ENCODE measurements at regions not wholly inside any gene's neighbourhood (a gene's known extent, or its start where the extent isn't known, plus 50 kb on each side); places are given as distances from the start of the nearest gene placed in this dataset.

DNA sequence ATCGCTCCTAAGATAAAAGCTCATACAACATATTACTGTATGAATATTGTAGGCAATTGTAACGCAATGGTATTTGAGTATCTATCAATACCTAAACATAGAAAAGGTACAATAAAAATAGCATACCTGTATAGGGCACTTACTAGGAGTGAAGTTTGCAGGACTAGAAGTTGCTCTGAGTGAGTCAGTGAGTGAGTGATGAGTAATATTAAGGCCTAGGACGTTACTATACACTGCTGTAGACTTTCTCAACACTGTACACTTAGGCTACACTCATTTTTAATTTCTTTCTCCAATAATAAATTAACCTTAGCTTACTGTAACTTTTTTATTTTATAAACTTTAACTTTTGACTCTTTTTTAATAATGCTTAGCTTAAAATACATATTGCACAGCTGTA, 546.9 kb downstream of the HACE1 start:
- intact Hi-C loops (cut with micrococcal nuclease): no loop called here
- H3K4me3 Mint-ChIP-seq: no peak overlapping the region
- H3K27ac Mint-ChIP-seq: no peak overlapping the region
- H3K4me1 Mint-ChIP-seq (ENCODE audit: low read depth): no peaks in the 10 kb centered on the region
- ChIA-PET POLR2A (no interaction called here), CTCF (no interaction called here)
- H3K9me3 Mint-ChIP-seq: no peaks in the 10 kb centered on the region
- H3K36me3 Mint-ChIP-seq: no peaks in the 10 kb centered on the region
- no peaks in the 10 kb centered on the region for H3K27me3 Mint-ChIP-seq
- no peak for DNase-seq

DNA sequence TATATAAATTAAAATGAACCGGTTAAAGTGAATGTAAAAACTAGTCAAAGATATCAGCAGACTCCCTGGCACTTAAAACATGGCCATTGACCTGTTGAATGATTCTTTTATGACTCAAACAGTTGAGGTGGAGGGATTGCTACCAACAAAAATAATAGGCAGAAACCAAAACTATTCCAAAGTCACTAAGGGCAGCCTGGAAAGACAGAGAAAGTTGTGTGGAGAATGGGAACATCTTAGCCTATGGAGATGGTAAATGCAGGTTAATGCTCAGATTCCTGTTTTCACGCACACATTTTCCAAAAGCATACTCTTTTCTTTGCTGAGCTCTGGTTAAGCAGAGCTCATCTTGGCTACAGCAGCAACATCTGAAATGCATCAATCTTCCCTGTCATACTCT, 553.5 kb downstream of the HACE1 start:
- Mint-ChIP-seq H3K27me3 (no peaks in the 10 kb centered on the region), H3K4me1 (ENCODE audit: low read depth) (no peaks in the 10 kb centered on the region), H3K4me3 (no peak overlapping the region), H3K27ac (no peak overlapping the region), H3K36me3 (no peaks in the 10 kb centered on the region), H3K9me3 (no peaks in the 10 kb centered on the region)
- ChIA-PET CTCF (no interaction called here), POLR2A (no interaction called here)
- no peak for DNase-seq
- intact Hi-C loops (cut with micrococcal nuclease): no loop called here

DNA sequence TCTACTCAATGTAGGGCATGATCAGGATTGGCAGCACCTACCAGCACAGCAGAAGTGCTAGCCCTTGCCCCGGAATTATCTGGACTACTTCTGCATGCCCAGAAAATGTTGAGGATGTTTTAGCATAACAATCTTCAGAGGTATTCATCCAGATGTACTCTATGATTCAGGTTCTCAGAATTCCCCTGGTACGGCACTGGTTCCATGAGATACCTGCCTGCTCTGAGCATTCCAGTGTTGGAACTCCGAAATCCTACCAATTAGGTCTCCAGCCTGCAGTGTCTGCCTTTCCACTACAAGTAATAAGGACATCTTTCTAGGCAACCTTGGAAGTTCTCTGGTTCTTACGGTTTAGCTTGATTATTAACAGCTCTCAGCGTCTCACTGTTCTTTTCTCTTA, 554.5 kb downstream of the HACE1 start:
- H3K27me3 Mint-ChIP-seq: no peaks in the 10 kb centered on the region
- H3K4me3 Mint-ChIP-seq: no peak overlapping the region
- POLR2A ChIA-PET: no interaction called here
- no peaks in the 10 kb centered on the region for H3K4me1 Mint-ChIP-seq (ENCODE audit: low read depth)
- H3K27ac Mint-ChIP-seq: no peak overlapping the region
- H3K36me3 Mint-ChIP-seq: no peaks in the 10 kb centered on the region
- CTCF ChIA-PET: no interaction called here
- DNase-seq: no peak
- intact Hi-C loops (cut with micrococcal nuclease): no loop called here
- no peaks in the 10 kb centered on the region for H3K9me3 Mint-ChIP-seq

DNA sequence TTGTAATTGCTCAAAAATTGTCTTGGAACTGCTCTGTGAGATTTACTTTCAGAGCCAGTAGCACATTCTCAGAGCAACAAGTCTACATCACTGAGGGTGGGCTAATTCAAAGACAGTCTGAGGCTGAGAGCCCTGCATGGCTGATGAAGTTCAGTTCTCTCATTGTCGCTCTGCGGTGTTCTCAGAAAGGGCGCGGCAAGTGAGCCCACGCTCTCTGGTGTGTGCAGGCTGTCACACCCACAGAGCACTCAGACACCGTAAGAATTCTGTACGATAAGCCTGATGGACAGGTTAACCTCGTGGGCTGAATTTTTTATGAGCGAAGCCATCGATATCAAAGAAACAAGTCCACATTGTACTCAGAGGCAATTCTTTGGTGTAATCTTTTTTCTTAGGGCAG, 557.8 kb downstream of the HACE1 start:
- ChIA-PET POLR2A (no interaction called here), CTCF (no interaction called here)
- Mint-ChIP-seq H3K36me3 (no peaks in the 10 kb centered on the region), H3K4me1 (ENCODE audit: low read depth) (no peaks in the 10 kb centered on the region), H3K27ac (no peak overlapping the region), H3K27me3 (no peaks in the 10 kb centered on the region), H3K4me3 (no peak overlapping the region), H3K9me3 (no peaks in the 10 kb centered on the region)
- intact Hi-C loops (cut with micrococcal nuclease): no loop called here
- DNase-seq: no peak

DNA sequence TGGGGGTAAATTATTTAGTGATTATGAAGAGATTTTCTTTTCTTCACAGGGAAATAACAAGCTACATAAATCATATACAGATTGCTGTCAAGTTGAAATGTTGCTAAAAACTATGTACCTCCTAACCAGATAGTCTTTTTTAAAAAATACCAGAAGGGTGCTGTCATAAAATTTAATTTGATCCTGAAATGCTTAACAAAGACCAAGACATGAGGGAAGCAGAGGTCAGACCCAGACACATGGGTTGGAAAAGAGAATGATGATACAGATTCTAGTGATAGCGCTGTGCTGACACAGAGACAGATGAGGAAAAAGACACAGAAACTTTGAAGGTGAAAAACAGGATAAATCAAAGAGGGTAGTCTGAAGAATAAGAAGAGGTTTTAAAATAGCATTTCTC, 573.1 kb downstream of the HACE1 start:
- no peaks in the 10 kb centered on the region for H3K9me3 Mint-ChIP-seq
- DNase-seq: no peak
- H3K36me3 Mint-ChIP-seq: no peaks in the 10 kb centered on the region
- ChIA-PET POLR2A (no interaction called here), CTCF (no interaction called here)
- H3K27ac Mint-ChIP-seq: no peak overlapping the region
- H3K4me3 Mint-ChIP-seq: no peak overlapping the region
- no peaks in the 10 kb centered on the region for H3K27me3 Mint-ChIP-seq
- H3K4me1 Mint-ChIP-seq (ENCODE audit: low read depth): no peaks in the 10 kb centered on the region
- intact Hi-C loops (cut with micrococcal nuclease): no loop called here

DNA sequence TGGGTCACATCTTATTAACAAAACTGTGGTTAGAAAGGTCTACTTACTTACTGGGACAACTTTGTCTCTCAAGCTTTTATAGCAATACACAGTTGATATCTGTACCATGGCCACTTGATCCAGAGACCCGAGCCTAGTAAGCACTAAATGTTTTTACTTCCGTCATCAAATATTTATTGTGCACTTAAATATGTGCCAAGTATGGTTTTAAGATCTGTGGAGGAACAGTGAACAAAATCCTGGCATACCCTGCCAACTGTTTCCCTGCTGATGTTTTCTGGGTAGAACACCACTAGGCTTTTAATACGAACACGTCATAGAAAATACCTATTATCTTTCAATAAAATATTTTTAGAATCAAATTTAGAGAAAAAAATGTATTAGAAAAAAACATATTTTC, 574.8 kb downstream of the HACE1 start:
- no peaks in the 10 kb centered on the region for H3K9me3 Mint-ChIP-seq
- no peaks in the 10 kb centered on the region for H3K36me3 Mint-ChIP-seq
- intact Hi-C loops (cut with micrococcal nuclease): no loop called here
- DNase-seq: no peak
- no peak overlapping the region for H3K4me3 Mint-ChIP-seq
- POLR2A ChIA-PET: no interaction called here
- CTCF ChIA-PET: no interaction called here
- no peaks in the 10 kb centered on the region for H3K4me1 Mint-ChIP-seq (ENCODE audit: low read depth)
- H3K27me3 Mint-ChIP-seq: no peaks in the 10 kb centered on the region
- no peak overlapping the region for H3K27ac Mint-ChIP-seq

DNA sequence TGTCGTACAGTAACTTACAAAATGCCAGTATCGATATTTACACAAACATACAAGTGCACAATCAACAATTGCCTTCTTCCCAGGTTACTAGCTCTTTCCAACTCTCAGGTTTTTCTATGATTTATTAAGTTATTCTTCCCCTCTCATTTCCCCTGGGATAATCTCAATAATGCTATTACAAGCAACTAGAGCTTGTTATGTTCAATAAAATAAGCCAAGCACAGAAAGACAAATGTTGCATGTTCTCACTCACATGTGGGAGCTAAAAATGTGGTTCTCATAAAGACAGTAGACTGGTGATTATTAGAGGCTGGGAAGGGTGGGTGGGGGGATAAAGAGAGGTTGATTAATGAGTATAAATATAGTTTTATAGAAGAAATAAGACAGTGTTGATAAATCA, 577.1 kb downstream of the HACE1 start:
- no peaks in the 10 kb centered on the region for H3K27me3 Mint-ChIP-seq
- no peaks in the 10 kb centered on the region for H3K36me3 Mint-ChIP-seq
- ChIA-PET POLR2A (no interaction called here), CTCF (interaction anchor here (0.6 kb wide), 1 partner anchor 242 kb away, joined by 3 read pairs; no protein-coding TSS in a partner anchor)
- H3K27ac Mint-ChIP-seq: no peak overlapping the region
- no peaks in the 10 kb centered on the region for H3K9me3 Mint-ChIP-seq
- H3K4me1 Mint-ChIP-seq (ENCODE audit: low read depth): no peaks in the 10 kb centered on the region
- intact Hi-C loops (cut with micrococcal nuclease): no loop called here
- no peak for DNase-seq
- no peak overlapping the region for H3K4me3 Mint-ChIP-seq

DNA sequence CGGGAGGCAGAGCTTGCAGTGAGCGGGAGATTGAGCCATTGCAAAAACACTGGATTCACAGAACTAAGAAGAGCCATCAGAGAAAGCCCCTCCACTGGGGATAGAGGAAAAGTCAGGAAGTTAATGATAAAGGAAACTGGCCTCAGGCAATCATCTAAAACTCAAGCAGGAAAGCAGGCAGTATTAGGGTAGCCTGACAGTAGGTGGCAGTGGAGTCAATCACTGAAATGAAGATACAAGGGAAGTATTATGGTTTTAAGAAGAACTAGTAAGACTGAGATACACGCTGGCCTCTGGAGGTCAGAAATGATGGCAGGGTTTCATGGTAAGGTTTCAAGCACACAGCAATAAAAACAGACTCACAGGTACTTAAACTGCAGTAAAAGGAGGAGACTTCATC, 578.3 kb downstream of the HACE1 start:
- peaks cover 2% of the 10 kb centered on the region for H3K9me3 Mint-ChIP-seq
- no peak overlapping the region for H3K4me3 Mint-ChIP-seq
- POLR2A ChIA-PET: no interaction called here
- no peaks in the 10 kb centered on the region for H3K36me3 Mint-ChIP-seq
- H3K27ac Mint-ChIP-seq: no peak overlapping the region
- intact Hi-C loops (cut with micrococcal nuclease): no loop called here
- CTCF ChIA-PET: no interaction called here
- no peaks in the 10 kb centered on the region for H3K27me3 Mint-ChIP-seq
- no peaks in the 10 kb centered on the region for H3K4me1 Mint-ChIP-seq (ENCODE audit: low read depth)
- no peak for DNase-seq

DNA sequence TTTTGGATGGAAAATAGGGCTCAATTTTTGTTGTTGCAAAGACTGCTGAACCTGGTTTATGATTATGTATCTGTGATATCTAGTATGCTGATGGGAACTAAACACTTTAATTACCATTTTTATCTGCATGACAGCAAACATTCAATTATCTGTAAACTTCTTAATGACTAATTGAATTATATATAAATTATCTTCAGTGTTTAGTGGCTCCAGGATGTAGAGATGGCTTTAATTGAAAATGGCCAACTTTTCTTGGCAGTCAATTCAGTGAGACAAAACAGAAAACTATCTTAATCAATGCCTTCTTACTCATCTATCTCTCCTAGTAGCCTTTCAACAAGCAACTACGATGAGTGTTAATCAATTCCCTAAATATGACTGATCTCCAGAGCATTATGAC, 591.3 kb downstream of the HACE1 start:
- Mint-ChIP-seq H3K27ac (no peak overlapping the region), H3K9me3 (no peaks in the 10 kb centered on the region), H3K27me3 (no peaks in the 10 kb centered on the region), H3K4me1 (ENCODE audit: low read depth) (no peaks in the 10 kb centered on the region), H3K36me3 (no peaks in the 10 kb centered on the region), H3K4me3 (no peak overlapping the region)
- intact Hi-C loops (cut with micrococcal nuclease): no loop called here
- ChIA-PET POLR2A (no interaction called here), CTCF (no interaction called here)
- no peak for DNase-seq

DNA sequence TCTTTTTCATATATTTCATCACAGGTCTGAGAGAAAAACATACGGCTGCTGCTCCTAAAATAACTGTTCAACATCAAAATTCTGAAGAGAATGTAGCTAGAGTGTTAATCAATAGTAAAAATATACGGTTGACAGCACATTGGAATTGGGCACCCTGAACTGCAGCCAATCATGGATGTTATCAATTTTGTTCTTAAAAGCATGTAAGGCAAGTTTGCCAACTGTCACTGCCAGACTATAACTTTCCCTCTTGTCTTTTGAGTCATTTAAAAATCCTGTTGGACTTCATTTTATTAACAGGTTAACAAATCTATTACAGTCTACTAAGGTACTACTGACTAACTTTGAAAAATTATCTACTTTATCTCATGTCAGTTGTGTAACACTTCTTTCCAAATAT, 592.8 kb downstream of the HACE1 start:
- Mint-ChIP-seq H3K27ac (no peak overlapping the region), H3K4me3 (no peak overlapping the region), H3K27me3 (no peaks in the 10 kb centered on the region), H3K9me3 (no peaks in the 10 kb centered on the region), H3K4me1 (ENCODE audit: low read depth) (no peaks in the 10 kb centered on the region), H3K36me3 (no peaks in the 10 kb centered on the region)
- POLR2A ChIA-PET: no interaction called here
- intact Hi-C loops (cut with micrococcal nuclease): no loop called here
- CTCF ChIA-PET: no interaction called here
- DNase-seq: no peak

DNA sequence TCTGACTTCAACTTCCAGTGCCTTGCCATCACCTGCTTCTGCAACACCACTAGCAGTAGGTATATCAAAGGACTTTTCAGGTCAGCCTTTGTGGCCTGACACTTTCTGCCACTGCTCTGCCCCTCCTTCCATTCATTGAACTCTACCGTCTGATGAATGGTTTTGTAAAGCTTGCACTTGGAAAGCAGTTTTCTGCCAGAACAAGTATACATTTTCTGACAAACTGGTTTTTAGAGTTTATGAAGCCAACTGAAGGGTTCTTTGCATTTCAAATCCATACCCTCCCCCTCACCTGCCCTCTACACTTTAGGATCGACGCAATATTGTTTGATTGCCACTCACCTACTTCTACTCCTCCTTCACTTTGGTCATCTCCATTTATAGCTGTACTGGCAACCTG, 603.1 kb downstream of the HACE1 start:
- ChIA-PET CTCF (no interaction called here), POLR2A (no interaction called here)
- DNase-seq: no peak
- H3K27me3 Mint-ChIP-seq: no peaks in the 10 kb centered on the region
- H3K4me1 Mint-ChIP-seq (ENCODE audit: low read depth): no peaks in the 10 kb centered on the region
- no peaks in the 10 kb centered on the region for H3K36me3 Mint-ChIP-seq
- H3K9me3 Mint-ChIP-seq: no peaks in the 10 kb centered on the region
- no peak overlapping the region for H3K27ac Mint-ChIP-seq
- intact Hi-C loops (cut with micrococcal nuclease): no loop called here
- H3K4me3 Mint-ChIP-seq: no peak overlapping the region

DNA sequence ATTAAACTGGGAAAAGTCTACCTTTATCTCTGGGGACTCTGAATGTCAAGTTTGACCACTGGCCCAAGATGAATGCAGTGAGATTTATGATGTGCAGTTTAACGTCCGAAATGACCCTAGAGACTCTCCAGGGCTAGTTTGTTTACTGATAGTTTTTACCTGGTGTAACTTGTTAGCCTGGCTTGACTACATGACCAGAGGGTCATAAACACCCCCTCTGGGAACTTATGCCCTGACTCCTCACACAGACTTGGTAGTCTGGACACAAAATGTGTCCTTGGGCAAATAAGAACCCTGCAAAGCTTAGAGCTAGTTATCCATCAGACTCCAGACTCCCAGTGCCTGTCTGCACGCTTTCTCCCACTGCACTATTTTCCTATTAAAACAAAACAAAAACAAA, 606.5 kb downstream of the HACE1 start:
- POLR2A ChIA-PET: no interaction called here
- Mint-ChIP-seq H3K36me3 (no peaks in the 10 kb centered on the region), H3K27ac (no peak overlapping the region), H3K27me3 (no peaks in the 10 kb centered on the region), H3K9me3 (no peaks in the 10 kb centered on the region), H3K4me1 (ENCODE audit: low read depth) (no peaks in the 10 kb centered on the region), H3K4me3 (no peak overlapping the region)
- CTCF ChIA-PET: no interaction called here
- DNase-seq: no peak
- intact Hi-C loops (cut with micrococcal nuclease): no loop called here

DNA sequence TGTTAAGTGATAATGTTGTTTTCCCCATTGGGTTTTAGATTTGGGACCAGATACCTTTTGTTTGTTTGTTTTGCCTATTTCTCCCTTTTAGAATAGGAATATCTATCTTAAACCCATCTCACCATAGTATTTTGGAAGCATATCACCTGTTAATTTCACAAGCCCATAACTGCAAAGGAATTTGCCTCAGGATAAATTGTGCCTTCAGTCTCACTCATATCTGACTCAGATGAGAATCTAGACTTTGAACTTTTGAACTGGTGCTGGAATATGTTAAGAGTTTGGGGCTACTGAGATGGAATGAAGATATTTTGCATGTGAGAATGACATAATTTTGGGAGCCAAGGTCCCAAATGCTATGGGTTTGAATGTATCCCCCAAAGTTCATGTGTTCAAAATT, 607.4 kb downstream of the HACE1 start:
- ChIA-PET CTCF (no interaction called here), POLR2A (no interaction called here)
- Mint-ChIP-seq H3K4me3 (no peak overlapping the region), H3K27me3 (no peaks in the 10 kb centered on the region), H3K4me1 (ENCODE audit: low read depth) (no peaks in the 10 kb centered on the region), H3K36me3 (no peaks in the 10 kb centered on the region), H3K27ac (no peak overlapping the region), H3K9me3 (no peaks in the 10 kb centered on the region)
- DNase-seq: no peak
- intact Hi-C loops (cut with micrococcal nuclease): no loop called here

DNA sequence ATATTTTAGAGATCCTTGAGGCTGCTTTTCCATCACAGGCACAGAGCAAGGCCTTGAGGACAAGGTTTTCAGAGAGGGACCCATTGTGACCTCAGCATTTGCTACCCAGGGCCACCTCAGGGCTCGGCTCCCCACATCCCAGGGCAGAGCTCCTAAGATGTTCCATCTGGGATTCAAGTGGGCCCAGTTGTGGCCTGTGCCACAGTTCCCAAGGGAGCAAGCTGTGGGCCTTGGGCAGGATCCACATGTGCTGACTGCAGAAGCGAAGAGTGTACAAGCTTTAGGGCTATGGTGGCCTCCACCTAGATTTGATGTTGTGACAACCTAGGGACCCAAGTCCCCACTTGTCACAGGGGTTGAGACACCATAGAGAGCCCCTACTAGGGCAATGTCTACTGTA, 608.1 kb downstream of the HACE1 start:
- no peak overlapping the region for H3K4me3 Mint-ChIP-seq
- DNase-seq: no peak
- H3K4me1 Mint-ChIP-seq (ENCODE audit: low read depth): no peaks in the 10 kb centered on the region
- no peaks in the 10 kb centered on the region for H3K36me3 Mint-ChIP-seq
- peaks cover 3% of the 10 kb centered on the region for H3K9me3 Mint-ChIP-seq
- intact Hi-C loops (cut with micrococcal nuclease): no loop called here
- no peaks in the 10 kb centered on the region for H3K27me3 Mint-ChIP-seq
- CTCF ChIA-PET: no interaction called here
- no peak overlapping the region for H3K27ac Mint-ChIP-seq
- POLR2A ChIA-PET: no interaction called here
